ENCODE measurements at regions not wholly inside any gene's neighbourhood (a gene's known extent, or its start where the extent isn't known, plus 50 kb on each side); places are given as distances from the start of the nearest gene placed in this dataset.

DNA sequence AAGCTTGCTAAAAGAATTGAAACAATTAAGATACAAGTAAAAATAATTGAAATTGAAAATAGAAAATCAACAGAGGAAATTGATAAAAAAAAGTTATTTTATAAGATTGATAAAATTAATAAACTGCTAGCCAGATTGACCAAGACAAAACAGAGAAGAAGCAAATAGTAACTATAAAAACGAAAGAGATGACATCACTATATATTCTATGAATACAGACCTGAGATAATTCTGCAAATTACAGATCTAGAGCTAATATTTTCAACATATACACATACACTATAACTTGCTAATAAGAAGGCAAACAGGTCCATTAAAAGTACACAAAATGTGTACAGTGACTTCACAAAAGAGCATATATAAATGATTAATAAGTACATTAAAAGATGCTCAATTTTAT, 90.1 kb upstream of the RNPC3 start:
- FAIRE-seq: no peak
- intact Hi-C loops (cut with micrococcal nuclease; ENCODE audit: unreplicated experiment): no loop called here
- TF ChIP-seq BACH1 (IDR thresholded peaks at IDR 0.05; ENCODE audit: borderline replicate concordance): no peak
- no peak for TF ChIP-seq TARDBP (IDR thresholded peaks at IDR 0.05; ENCODE audit: borderline replicate concordance)
- TF ChIP-seq RFX5 (IDR thresholded peaks at IDR 0.05; ENCODE audit: low read depth, low read length): no peak
- in situ Hi-C loops (cut with MboI): no loop called here
- DNase-seq (ENCODE audit: low read depth, low spot score): no peak
- Histone ChIP-seq H3K27me3 (replicated peaks in 1 of 2; ENCODE audit: control insufficient read depth in 2 of 2, insufficient read depth in 2 of 2, low read length in 1 of 2) (no peaks in the 10 kb centered on the region), H3K9ac (ENCODE audit: control insufficient read depth, insufficient read depth, low read length) (no peak overlapping the region), H3K4me1 (ENCODE audit: control insufficient read depth, insufficient read depth, low read length) (no peaks in the 10 kb centered on the region), H3K27ac (ENCODE audit: control insufficient read depth, insufficient read depth) (no peak overlapping the region), H3K9me3 (replicated peaks; ENCODE audit: control insufficient read depth, insufficient read depth, low read length) (no peaks in the 10 kb centered on the region), H3K79me2 (ENCODE audit: control insufficient read depth, insufficient read depth, low read length) (no peaks in the 10 kb centered on the region), H3K4me2 (ENCODE audit: control insufficient read depth, insufficient read depth) (no peak overlapping the region), H3K4me3 (no peak overlapping the region), H2AFZ (ENCODE audit: control insufficient read depth, low read depth, low read length) (no peak overlapping the region), H3K36me3 (ENCODE audit: control insufficient read depth in 2 of 2, insufficient read depth in 2 of 2, low read length in 1 of 2) (no peaks in the 10 kb centered on the region), H4K20me1 (ENCODE audit: control insufficient read depth, insufficient read depth) (no peaks in the 10 kb centered on the region)
- ChIA-PET POLR2A (no interaction called here), CTCF (no interaction called here), RAD21 (ENCODE audit: unreplicated experiment) (no interaction called here), SMC1A (ENCODE audit: uncharacterized antibody, unreplicated experiment) (interaction anchor here (0.9 kb wide), 1 partner anchor 62 kb away, joined by 3 read pairs; no protein-coding TSS in a partner anchor)
- no peak for ATAC-seq
- BruUV-seq (replicated peaks): no TSS peak
- 0% methylated on average over 1 of the region's 1 CpG for WGBS (ENCODE audit: insufficient coverage, insufficient replicate concordance, low lambda C conversion rate, missing lambda C conversion rate)

GRCh38 chr1:103424650-103425049, 100.8 kb upstream of the RNPC3 start:
- Histone ChIP-seq H3K9ac (ENCODE audit: control insufficient read depth, insufficient read depth, low read length) (no peak overlapping the region), H3K4me1 (ENCODE audit: control insufficient read depth, insufficient read depth, low read length) (no peaks in the 10 kb centered on the region), H3K79me2 (ENCODE audit: control insufficient read depth, insufficient read depth, low read length) (no peaks in the 10 kb centered on the region), H3K27ac (ENCODE audit: control insufficient read depth, insufficient read depth) (no peak overlapping the region), H3K4me3 (no peak overlapping the region), H3K36me3 (ENCODE audit: control insufficient read depth in 2 of 2, insufficient read depth in 2 of 2, low read length in 1 of 2) (no peaks in the 10 kb centered on the region), H3K9me3 (replicated peaks; ENCODE audit: control insufficient read depth, insufficient read depth, low read length) (no peaks in the 10 kb centered on the region), H2AFZ (ENCODE audit: control insufficient read depth, low read depth, low read length) (no peak overlapping the region), H3K4me2 (ENCODE audit: control insufficient read depth, insufficient read depth) (no peak overlapping the region), H4K20me1 (ENCODE audit: control insufficient read depth, insufficient read depth) (no peaks in the 10 kb centered on the region), H3K27me3 (replicated peaks in 1 of 2; ENCODE audit: control insufficient read depth in 2 of 2, insufficient read depth in 2 of 2, low read length in 1 of 2) (no peaks in the 10 kb centered on the region)
- ChIA-PET RAD21 (ENCODE audit: unreplicated experiment) (no interaction called here), POLR2A (no interaction called here), CTCF (no interaction called here), SMC1A (ENCODE audit: uncharacterized antibody, unreplicated experiment) (interaction anchor here (1.3 kb wide), 1 partner anchor 10 kb away, joined by 3 read pairs; no protein-coding TSS in a partner anchor)
- WGBS (ENCODE audit: insufficient coverage, insufficient replicate concordance, low lambda C conversion rate, missing lambda C conversion rate): 59% methylated on average over 2 of the region's 2 CpGs
- BruUV-seq (replicated peaks): no TSS peak
- intact Hi-C loops (cut with micrococcal nuclease; ENCODE audit: unreplicated experiment) (no loop called here), in situ Hi-C loops (cut with MboI) (no loop called here)
- FAIRE-seq (no peak), DNase-seq (ENCODE audit: low read depth, low spot score) (no peak), ATAC-seq (no peak)
- no peak for TF ChIP-seq BMI1 (IDR thresholded peaks at IDR 0.05; ENCODE audit: borderline replicate concordance)
- TF ChIP-seq RCOR1 (conservative IDR thresholded peaks at IDR 0.05; ENCODE audit: low read depth, low read length): no peak
- TF ChIP-seq CHD2 (IDR thresholded peaks at IDR 0.05; ENCODE audit: borderline replicate concordance, low read depth, low read length): no peak
- no peak for TF ChIP-seq POLR2A (IDR thresholded peaks at IDR 0.05; ENCODE audit: low read depth, low read length)
- TF ChIP-seq SMC3 (IDR thresholded peaks at IDR 0.05; ENCODE audit: borderline replicate concordance, low read length): no peak
- no peak for TF ChIP-seq EED (IDR thresholded peaks at IDR 0.05; ENCODE audit: low read depth)
